Hepatocyte (in vitro differentiated cells): ENCODE measurements at regions not wholly inside any gene's neighbourhood (a gene's known extent, or its start where the extent isn't known, plus 50 kb on each side); places are given as distances from the start of the nearest gene placed in this dataset.

Experiments
- EZH2 ChIP-seq: fragments of 200-600 bp; sonication (generic); IDR thresholded peaks from 2 replicates; pipeline ENCODE4 v1.6.1; 2016; ENCODE audit warnings: antibody characterized with exemption, mild to moderate bottlenecking, borderline replicate concordance
- TF ChIP-seq, protein P1 (sequence below): fragments of 200-600 bp; sonication (generic); IDR thresholded peaks from 2 replicates; pipeline ENCODE4 v1.5.1; 2016; ENCODE audit warnings: antibody characterized with exemption, mild to moderate bottlenecking; ENCODE audit not compliant: poor library complexity

DNA sequence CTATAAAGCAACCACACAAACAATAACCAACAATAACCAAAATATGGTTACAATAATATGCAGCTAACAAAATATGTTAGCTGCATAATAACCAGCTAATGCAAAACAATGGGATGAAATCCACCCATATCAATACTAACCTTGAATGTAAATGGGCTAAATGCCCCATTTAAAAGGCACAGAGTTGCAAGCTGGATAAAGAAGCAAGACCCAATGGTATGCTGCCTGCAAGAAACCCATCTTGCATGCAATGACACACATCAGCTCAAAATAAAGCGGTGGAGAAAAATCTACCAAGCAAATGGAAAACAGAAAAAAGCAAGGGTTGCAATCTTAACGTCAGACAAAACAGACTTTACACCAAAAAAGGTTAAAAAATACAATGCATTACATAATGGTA lies 316.5 kb upstream of the NR5A2 start:
- TF ChIP-seq, protein P1, sequence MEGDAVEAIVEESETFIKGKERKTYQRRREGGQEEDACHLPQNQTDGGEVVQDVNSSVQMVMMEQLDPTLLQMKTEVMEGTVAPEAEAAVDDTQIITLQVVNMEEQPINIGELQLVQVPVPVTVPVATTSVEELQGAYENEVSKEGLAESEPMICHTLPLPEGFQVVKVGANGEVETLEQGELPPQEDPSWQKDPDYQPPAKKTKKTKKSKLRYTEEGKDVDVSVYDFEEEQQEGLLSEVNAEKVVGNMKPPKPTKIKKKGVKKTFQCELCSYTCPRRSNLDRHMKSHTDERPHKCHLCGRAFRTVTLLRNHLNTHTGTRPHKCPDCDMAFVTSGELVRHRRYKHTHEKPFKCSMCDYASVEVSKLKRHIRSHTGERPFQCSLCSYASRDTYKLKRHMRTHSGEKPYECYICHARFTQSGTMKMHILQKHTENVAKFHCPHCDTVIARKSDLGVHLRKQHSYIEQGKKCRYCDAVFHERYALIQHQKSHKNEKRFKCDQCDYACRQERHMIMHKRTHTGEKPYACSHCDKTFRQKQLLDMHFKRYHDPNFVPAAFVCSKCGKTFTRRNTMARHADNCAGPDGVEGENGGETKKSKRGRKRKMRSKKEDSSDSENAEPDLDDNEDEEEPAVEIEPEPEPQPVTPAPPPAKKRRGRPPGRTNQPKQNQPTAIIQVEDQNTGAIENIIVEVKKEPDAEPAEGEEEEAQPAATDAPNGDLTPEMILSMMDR = no peak
- no peak for TF ChIP-seq EZH2
